B cell (primary cell): ENCODE measurements at regions not wholly inside any gene's neighbourhood (a gene's known extent, or its start where the extent isn't known, plus 50 kb on each side); places are given as distances from the start of the nearest gene placed in this dataset.

ENCODE experiments used
- EZH2 ChIP-seq: IDR thresholded peaks from 2 replicates; pipeline ENCODE4 v1.6.1; 2012; ENCODE audit warnings: borderline replicate concordance, low read depth, mild to moderate bottlenecking, moderate library complexity, low read length; ENCODE audit not compliant: insufficient read depth, poor library complexity, severe bottlenecking
- TF ChIP-seq, protein P1 (sequence below): fragments of 200-600 bp; IDR thresholded peaks from one replicate; pipeline ENCODE4 v1.8.0; 2022; ENCODE audit warnings: antibody characterized with exemption, mild to moderate bottlenecking

DNA sequence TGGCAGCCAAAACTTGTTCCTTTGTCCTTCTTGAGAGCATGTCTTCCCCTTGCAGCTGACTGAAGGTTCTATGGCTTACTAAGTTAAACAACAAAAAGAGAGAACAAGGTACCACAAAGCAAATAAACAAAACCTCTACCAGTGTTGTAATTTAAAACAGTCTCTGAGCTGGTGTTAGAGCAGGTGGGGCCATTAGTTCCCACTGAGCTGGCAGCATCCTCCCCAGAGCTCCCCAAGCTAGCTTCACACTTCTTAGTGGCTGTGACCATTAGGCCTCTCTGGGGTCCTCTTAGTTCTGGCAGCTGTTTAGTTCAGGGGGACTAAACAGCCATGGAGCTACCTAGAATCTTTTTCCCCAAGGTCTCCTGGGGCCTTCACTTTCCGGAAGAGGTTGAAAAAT, 128.6 kb upstream of the ELL2 start:
- TF ChIP-seq, protein P1, sequence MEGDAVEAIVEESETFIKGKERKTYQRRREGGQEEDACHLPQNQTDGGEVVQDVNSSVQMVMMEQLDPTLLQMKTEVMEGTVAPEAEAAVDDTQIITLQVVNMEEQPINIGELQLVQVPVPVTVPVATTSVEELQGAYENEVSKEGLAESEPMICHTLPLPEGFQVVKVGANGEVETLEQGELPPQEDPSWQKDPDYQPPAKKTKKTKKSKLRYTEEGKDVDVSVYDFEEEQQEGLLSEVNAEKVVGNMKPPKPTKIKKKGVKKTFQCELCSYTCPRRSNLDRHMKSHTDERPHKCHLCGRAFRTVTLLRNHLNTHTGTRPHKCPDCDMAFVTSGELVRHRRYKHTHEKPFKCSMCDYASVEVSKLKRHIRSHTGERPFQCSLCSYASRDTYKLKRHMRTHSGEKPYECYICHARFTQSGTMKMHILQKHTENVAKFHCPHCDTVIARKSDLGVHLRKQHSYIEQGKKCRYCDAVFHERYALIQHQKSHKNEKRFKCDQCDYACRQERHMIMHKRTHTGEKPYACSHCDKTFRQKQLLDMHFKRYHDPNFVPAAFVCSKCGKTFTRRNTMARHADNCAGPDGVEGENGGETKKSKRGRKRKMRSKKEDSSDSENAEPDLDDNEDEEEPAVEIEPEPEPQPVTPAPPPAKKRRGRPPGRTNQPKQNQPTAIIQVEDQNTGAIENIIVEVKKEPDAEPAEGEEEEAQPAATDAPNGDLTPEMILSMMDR: no peak
- TF ChIP-seq EZH2: no peak
